ENCODE measurements at regions not wholly inside any gene's neighbourhood (a gene's known extent, or its start where the extent isn't known, plus 50 kb on each side); places are given as distances from the start of the nearest gene placed in this dataset.
A peak's percentile ranks its signal among the peaks of the same experiment; 100 is the strongest.

- TF ChIP-seq CTCF (IDR thresholded peaks at IDR 0.05 in 4 of 5, conservative IDR thresholded peaks at IDR 0.05 in 1 of 5), result no peak
- no peak for TF ChIP-seq POLR2A (IDR thresholded peaks at IDR 0.05)
- peaks cover 0 to 9% (median 0%) of the 10 kb centered on the region in 3 donors for H3K9me3 ChIP-seq
- H3K4me1 ChIP-seq, result no peaks in the 10 kb centered on the region
- ATAC-seq (no peak), DNase-seq (no peak)
- H3K27ac ChIP-seq, result no peak overlapping the region
- no peak overlapping the region for H3K4me3 ChIP-seq
- in situ Hi-C loops (cut with MboI; ENCODE audit: low sequenced_read_pairs in 4 of 4), result no loop called here
- peaks cover 0 to 4% (median 0%) of the 10 kb centered on the region in 3 donors for H3K27me3 ChIP-seq
- intact Hi-C loops (cut with DNase I; ENCODE audit: low total_unique reads), result no loop called here
- H3K36me3 ChIP-seq, result no peaks in the 10 kb centered on the region
Observed at GRCh38 chrX:54675762-54676161, 122.3 kb downstream of the ITIH6 start.

- Histone ChIP-seq H3K27ac (no peak overlapping the region), H3K4me1 (no peaks in the 10 kb centered on the region), H3K9me3 (no peaks in the 10 kb centered on the region), H3K27me3 (no peaks in the 10 kb centered on the region), H3K36me3 (no peaks in the 10 kb centered on the region), H3K4me3 (no peak overlapping the region)
- in situ Hi-C loops (cut with MboI; ENCODE audit: low sequenced_read_pairs in 4 of 4), result no loop called here
- ATAC-seq (no peak), DNase-seq (no peak)
- no peak for TF ChIP-seq CTCF (IDR thresholded peaks at IDR 0.05 in 4 of 5, conservative IDR thresholded peaks at IDR 0.05 in 1 of 5)
- no peak for TF ChIP-seq POLR2A (IDR thresholded peaks at IDR 0.05)
- intact Hi-C loops (cut with DNase I; ENCODE audit: low total_unique reads), result no loop called here
Observed at GRCh38 chrX:54695231-54695630, 102.8 kb downstream of the ITIH6 start.

GRCh38 chrX:54695816-54696487 lies 102.1 kb downstream of the ITIH6 start:
- no peak overlapping the region for H3K4me3 ChIP-seq
- intact Hi-C loops (cut with DNase I; ENCODE audit: low total_unique reads) (no loop called here), in situ Hi-C loops (cut with MboI; ENCODE audit: low sequenced_read_pairs in 4 of 4) (no loop called here)
- no peaks in the 10 kb centered on the region for H3K4me1 ChIP-seq
- no peaks in the 10 kb centered on the region for H3K27me3 ChIP-seq
- H3K27ac ChIP-seq, result peak overlapping the region in 1 of 4 donors; percentile 18
- H3K36me3 ChIP-seq, result no peaks in the 10 kb centered on the region
- H3K9me3 ChIP-seq, result no peaks in the 10 kb centered on the region
- no peak for TF ChIP-seq CTCF (IDR thresholded peaks at IDR 0.05 in 4 of 5, conservative IDR thresholded peaks at IDR 0.05 in 1 of 5)
- no peak for TF ChIP-seq POLR2A (IDR thresholded peaks at IDR 0.05)
- ATAC-seq (peak in 1 of 2 donors; percentile 68), DNase-seq (no peak)

All from gastrocnemius medialis (tissue), 4 donors.